Ammon's horn (tissue), 1 donor: ENCODE measurements at regions not wholly inside any gene's neighbourhood (a gene's known extent, or its start where the extent isn't known, plus 50 kb on each side); places are given as distances from the start of the nearest gene placed in this dataset.
"Not testable (repeated sequence)": the region's sequence is repeated elsewhere in the genome, so short reads cannot be mapped to it uniquely, and the experiment has no call there.

Source experiments
- DNase-seq: peaks from one replicate; pipeline ENCODE4 v3.0.0-alpha.2; 2016; ENCODE audit warnings: low spot score

DNA sequence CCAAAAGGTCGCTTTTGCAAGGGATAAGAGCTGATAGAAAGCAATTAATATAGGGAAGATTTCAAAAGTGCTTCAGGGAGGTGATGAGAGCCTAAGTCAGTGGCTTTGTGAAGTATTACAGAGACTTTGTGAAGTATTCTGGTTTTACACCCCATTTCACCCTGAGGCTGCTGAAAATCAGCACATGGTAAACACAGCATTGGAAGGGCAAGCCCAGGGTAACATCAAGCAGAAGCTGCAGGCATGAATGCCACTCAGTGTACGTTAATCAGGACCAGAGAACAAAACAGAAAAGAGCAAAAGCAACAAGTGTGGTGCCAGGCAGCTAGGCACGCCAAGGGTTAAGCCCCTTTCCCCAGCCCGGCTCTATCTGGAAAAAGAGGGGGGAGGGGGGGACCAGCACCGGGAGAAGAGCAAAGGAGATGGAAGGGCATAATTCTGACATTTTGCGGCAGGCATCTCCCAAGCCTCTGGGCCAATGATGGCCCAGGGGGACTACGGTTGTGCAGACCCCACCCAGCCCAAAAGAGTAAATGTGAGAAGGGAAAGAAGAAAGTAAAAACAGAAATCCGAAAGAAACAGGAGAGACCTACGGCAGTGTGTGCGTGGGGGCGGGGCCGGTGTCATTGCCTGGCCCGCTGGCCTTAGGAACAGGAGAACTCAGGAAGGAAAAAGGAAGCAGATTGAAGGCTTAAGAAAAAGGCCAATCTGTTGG, 58.9 kb downstream of the DHRS2 start:
- DNase-seq: peak; percentile 19

DNA sequence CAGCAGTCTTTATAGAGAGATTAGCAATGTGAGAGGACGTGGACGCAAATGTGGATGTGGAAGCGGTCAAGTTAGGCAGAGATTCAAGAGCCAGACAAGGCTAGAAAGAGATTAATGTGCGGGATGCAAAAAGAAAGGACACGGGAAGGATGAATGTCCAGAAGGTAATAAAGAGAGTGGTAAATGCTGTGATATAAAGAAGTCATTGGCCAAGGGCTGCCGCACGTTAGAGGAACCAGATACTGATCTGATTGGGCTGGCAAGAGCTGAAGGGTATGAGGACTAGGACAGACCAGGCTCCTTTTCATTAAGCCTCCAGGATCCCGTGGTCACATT, 59.5 kb downstream of the DHRS2 start:
- no peak for DNase-seq

DNA sequence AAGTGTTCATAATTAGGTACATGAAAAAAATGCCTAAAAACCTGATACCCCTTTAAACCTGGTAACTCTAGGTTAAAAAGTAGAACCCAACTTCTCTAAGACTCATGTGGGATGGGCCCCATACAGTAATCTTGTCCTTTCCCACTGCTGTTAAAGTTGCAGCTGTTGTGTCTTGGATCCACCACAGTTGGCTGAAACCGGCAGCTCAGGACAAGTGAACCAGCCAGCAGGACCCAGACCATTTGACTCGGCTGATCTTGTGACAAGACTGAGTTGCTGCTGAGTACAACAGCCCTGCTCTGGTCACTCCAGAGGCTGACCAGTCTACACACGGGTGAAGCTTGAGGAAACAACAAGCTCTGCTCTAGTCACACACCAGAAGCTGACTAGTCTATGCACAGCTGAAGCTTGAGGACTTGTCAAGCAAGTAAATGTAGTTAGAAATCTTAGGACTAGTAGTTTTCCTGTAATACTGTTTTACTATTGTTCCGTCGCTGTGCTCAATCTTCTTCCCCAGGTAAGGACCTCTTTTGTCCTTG, 60.6 kb downstream of the DHRS2 start:
- no peak for DNase-seq

DNA sequence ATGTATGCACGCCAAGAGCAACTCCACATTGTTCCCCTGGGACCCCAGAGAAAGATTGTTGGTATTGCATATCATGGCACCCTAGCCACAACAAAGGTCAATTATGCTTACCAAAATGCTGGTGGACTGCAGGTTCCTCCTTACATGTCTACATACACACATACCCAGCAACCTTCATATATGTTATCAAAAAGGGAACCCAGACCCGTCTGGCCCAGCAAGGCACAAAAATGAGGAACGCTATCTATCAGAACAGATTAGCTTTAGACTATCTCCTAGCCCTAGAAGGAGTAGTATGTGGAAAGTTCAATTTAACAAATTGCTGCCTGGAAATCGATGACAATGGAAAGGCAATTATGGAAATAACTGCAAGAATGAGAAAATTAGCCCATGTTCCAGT, 61.5 kb downstream of the DHRS2 start:
- DNase-seq: no peak

DNA sequence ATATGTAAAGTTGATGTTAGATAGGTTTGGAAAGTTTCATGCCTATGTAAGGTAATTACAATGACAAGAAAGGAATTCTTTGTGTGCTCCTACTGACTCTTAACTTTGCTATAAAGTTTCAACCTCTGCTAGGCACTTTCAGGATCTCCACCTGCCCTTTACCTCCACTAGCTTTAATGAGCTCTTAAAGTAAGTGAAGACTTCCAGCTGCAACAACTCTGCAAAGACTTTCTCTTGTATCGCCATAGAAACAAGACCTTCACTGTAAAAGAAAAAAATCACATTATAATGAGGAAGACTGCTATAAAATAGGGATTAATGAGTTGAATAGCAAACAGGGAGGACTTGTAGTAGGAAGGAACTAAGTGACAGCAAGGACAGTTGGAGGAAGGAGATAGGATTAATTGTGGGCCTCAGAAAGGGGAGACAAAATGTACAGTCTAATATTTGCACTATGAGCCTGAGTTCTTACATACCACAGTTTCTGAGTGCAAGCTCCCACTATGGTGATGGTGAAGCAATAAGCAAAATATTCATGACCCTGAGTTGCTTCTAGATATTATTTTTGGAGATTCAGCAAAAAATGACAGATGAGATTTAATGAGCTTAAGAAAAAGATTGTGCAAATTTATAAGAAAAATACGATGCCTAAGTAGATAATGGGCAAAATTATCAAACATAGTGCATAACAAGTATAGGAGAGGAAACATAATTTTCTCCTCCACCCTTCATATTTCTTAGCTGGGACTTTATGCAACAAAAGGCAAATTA, 66.7 kb downstream of the DHRS2 start:
- DNase-seq: no peak

GRCh38 chr14:23704890-23705289, 68.7 kb downstream of the DHRS2 start:
- DNase-seq: no peak

- no peak for DNase-seq
These were observed 71.3 kb downstream of the DHRS2 start for GRCh38 chr14:23707415-23707814.

- no peak for DNase-seq
These were observed 72.2 kb downstream of the DHRS2 start for GRCh38 chr14:23708343-23708742.

DNA sequence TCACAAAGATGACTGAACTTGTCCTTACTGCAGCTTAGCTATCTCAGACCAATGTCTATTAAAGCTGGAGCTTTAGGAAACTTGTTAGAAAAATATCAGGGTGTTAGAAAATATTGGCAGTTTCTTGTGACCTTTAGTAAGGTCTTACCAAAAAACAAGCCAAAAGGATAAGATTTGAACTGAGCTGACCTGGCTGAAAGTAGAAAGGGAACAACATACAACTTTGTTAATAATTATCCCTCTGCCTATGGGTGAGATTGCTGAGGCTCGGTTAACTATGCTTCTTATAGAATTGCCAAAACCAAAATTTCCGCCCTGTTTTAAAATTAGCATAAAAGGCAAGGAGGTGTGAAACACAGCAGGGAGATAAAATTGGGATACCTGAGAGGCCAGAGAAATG, 73.8 kb downstream of the DHRS2 start:
- no peak for DNase-seq

- DNase-seq: no peak
These were observed 76.1 kb downstream of the DHRS2 start for GRCh38 chr14:23712287-23712686.

DNA sequence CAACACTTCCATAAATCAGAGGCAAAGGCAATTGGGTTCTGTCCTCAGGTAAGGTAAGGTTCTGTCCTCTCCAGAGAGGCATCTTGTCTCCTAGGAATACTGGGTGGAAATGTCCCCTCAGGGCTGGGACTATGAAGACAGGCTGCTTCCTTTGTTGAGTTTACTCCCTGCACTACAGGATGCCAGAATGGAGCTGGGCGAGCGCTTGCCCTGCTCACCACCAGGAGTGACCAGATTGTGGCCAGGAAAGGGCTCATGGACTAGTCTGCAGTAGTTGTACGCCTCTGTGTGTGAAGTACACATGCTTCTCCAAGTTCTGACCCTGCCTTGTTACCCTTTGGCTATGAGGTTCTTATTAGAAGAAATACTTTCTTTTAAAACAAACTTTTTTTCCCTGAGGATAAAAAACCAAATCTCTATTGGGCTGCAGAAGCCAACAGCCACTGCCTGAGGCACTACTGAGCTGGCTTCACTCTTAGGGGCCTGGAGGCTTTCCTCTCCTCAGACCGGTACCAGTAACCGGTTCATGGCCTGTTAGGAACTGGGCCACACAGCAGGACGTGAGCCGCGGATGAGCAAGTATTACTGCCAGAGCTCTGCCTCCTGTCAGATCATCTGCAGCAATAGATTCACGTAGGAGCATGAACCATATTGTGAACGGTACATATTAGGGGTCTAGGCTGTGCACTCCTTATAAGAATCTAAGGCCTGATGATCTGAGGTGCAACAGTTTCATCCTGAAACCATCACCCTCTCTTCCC, 83.2 kb downstream of the DHRS2 start:
- DNase-seq: no peak

DNA sequence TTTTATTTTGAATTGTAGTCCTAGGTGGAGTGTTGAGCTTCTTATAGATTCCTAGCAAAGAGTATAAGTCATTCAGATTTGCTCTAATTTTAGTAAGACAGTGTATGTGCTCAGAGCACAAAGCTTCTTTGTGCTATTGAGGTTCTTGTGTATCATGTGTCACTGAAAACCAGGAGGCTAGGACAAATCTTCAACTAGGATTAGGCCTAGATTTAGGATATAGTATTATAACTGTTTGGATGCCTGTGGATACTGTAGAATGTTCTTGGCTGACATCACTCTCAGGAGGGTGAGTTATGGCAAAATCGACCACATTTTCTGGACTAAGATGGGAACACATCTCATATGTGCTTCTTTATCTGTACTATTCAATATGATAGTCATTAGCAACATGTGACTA, 86.5 kb downstream of the DHRS2 start:
- DNase-seq: no peak

- DNase-seq: no peak
These were observed 87.7 kb downstream of the DHRS2 start for GRCh38 chr14:23723911-23724310.

DNA sequence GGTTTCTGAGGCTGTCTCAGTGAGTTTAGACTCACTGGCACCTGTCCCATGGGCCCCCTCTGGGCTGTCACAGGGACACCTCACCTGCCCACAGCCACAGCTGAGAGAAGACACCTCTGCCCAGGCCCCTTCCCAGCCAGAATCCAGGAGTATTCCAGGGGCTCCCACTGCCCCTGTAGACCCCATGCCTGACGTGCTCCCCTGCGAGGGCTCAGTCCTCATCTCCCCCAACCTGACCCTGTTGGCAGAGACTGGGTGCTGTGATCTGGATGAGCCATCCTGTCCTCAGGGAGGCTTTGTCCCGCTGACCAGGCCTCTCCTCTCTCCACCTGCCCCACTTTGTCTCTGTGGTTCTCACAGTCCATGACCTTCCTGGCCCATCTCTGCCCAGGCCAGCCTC, 89.4 kb downstream of the DHRS2 start:
- DNase-seq: no peak

GRCh38 chr14:23725980-23726710, 90.0 kb downstream of the DHRS2 start:
- DNase-seq: no peak

- peak; percentile 53 for DNase-seq
These were observed 91.6 kb downstream of the DHRS2 start for GRCh38 chr14:23727566-23728335.

DNA sequence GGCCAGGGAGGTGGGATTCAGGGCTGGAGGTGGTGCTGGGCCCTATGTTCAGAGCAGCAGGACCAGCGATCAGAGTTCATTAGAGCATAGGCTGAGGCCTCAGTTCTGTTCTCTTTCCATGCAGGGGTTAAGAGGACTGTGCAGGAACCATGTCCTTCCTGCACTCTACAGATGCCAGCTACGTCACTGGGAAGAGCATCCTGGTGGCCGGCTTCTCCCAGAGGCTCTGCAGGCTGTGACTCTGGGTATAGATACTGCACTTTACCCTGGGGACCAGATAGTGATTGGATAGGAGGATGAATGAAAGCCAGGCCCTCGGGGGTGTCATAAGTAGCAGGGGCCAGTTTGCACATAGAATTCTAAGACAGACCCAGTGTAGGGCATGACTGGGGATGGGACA, 92.6 kb downstream of the DHRS2 start:
- no peak for DNase-seq

DNA sequence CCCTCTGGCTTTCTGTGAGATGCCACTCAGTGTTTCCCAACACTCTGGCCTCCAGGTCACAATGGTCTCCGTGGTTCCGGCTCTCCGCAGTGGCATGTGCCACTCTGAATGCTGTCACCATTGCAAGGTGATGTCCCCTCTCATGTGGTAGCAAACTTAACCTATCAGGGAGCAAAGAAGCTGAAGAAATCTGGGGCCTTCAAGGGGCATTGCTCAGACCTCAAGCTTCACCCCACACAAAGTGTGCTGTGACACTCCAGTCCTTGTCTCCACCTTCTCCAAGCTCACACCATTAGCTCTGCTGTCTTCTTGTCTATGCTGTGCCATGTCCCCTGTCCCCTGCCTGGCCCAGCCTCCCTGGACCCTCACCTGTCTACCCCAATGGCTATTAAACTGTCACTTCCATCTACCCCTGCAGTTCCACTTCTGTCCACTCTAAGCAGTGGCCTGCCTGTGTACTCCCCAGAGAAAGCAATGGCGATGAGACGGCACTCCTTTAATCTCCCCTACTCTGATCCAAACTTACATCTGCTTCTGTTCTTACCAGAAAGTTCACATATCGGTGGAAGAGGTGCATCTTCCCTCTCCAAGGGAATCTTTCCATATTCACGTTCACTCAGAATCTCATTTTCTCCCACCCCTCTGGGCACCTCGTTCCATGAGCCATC, 93.7 kb downstream of the DHRS2 start:
- DNase-seq: no peak

- DNase-seq: no peak
These were observed 99.2 kb downstream of the DHRS2 start for GRCh38 chr14:23735394-23735793.

DNA sequence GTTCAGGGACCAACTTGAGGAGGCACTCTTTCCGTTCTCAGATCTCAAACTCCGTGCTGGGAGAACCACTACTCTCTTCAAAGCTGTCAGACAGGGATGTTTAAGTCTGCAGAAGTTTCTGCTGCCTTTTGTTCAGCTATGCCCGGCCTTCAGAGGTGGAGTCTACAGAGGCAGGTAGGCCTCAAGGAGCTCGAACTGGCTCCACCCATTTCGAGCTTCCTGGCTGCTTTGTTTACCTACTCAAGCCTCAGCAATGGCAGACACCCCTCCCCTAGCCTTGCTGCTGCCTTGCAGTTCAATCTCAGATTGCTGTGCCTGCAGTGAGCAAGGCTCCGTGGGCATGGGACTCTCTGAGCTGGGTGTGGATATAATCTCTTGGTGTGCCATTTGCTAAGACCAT, 108.2 kb downstream of the DHRS2 start:
- not testable (repeated sequence) for DNase-seq

GRCh38 chr14:23750357-23750756, 114.2 kb downstream of the DHRS2 start:
- DNase-seq: no peak
